Stomach (tissue), 8 donors: ENCODE measurements at regions not wholly inside any gene's neighbourhood (a gene's known extent, or its start where the extent isn't known, plus 50 kb on each side); places are given as distances from the start of the nearest gene placed in this dataset.

Source experiments
- DNase-seq, 2 donors: peaks; one replicate each; pipeline versions ENCODE4 v3.0.0 to v3.0.0-alpha.2; 2013 to 2019
- H3K27ac ChIP-seq, 5 donors: fragments of 200-600 bp in 4 of 5; sonication (generic) in 4 of 5; one replicate each; pipeline ENCODE4 v1.5.1; 2013 to 2019; ENCODE audit warnings: mild to moderate bottlenecking in 1 of 5, moderate library complexity in 1 of 5
- H3K27me3 ChIP-seq, 3 donors: fragments of 200-600 bp; sonication (generic); one replicate each; pipeline ENCODE4 v1.5.1; 2017 to 2019; ENCODE audit warnings: mixed run types in 1 of 3
- H3K36me3 ChIP-seq, 4 donors: fragments of 200-600 bp; sonication (generic); 1 replicate in 3 of 4; 2 replicates in 1 of 4; pipeline ENCODE4 v1.5.1; 2016 to 2019
- H3K4me1 ChIP-seq, 4 donors: fragments of 200-600 bp; sonication (generic); one replicate each; pipeline ENCODE4 v1.5.1; 2016 to 2019
- H3K4me3 ChIP-seq, 4 donors: fragments of 200-600 bp; sonication (generic) in 3 of 4; one replicate each; pipeline ENCODE4 v1.5.1; 2016 to 2019; ENCODE audit warnings: mild to moderate bottlenecking in 1 of 4
- H3K9me3 ChIP-seq, 4 donors: fragments of 200-600 bp; sonication (generic); one replicate each; pipeline ENCODE4 v1.5.1; 2016 to 2019
- EP300 ChIP-seq: sonication (generic); formaldehyde crosslinking; IDR thresholded peaks from one replicate; pipeline ENCODE4 v1.6.1; 2017; ENCODE audit warnings: antibody characterized with exemption
- POLR2A ChIP-seq, 4 donors: fragments of 450-650 bp; IDR thresholded peaks; one replicate each; pipeline ENCODE4 v1.6.1; 2016; ENCODE audit warnings: antibody characterized with exemption in 4 of 4, control low read depth in 2 of 4, mild to moderate bottlenecking in 1 of 4, moderate library complexity in 1 of 4
- POLR2AphosphoS5 ChIP-seq, 3 donors: sonication (generic); formaldehyde crosslinking; IDR thresholded peaks; one replicate each; pipeline ENCODE4 v1.6.1; 2016; ENCODE audit warnings: antibody characterized with exemption in 3 of 3
- WGBS, 5 donors: extraction: QIAGEN DNeasy Blood & Tissue Kit in 3 of 5; methylation state at CpG; one replicate each; pipeline versions ENCODE4 v1.1.5 to v1.1.7; 2013 to 2018; 5-methylcytosine and 5-hydroxymethylcytosine counted together
- intact Hi-C: fragments of 100-400 bp; cut with DNase I; formaldehyde crosslinking; loops from one replicate; pipeline ENCODE4 v1.15.1; 2023; ENCODE audit warnings: low total_unique reads
- TF ChIP-seq, protein P1 (sequence below), 7 experiments: fragments of 450-650 bp in 4 of 7; fragments of 200-600 bp in 3 of 7; sonication (generic) in 3 of 7; IDR thresholded peaks; one replicate each; pipeline ENCODE4 v1.5.1; 2016 to 2019; ENCODE audit warnings: antibody characterized with exemption in 7 of 7, control low read depth in 2 of 7, mild to moderate bottlenecking in 1 of 7
- donor health status: healthy with polysubstance abuse.
- donor health status: Bipolar disorder and iron deficiency.
- donor health status: healthy.

DNA sequence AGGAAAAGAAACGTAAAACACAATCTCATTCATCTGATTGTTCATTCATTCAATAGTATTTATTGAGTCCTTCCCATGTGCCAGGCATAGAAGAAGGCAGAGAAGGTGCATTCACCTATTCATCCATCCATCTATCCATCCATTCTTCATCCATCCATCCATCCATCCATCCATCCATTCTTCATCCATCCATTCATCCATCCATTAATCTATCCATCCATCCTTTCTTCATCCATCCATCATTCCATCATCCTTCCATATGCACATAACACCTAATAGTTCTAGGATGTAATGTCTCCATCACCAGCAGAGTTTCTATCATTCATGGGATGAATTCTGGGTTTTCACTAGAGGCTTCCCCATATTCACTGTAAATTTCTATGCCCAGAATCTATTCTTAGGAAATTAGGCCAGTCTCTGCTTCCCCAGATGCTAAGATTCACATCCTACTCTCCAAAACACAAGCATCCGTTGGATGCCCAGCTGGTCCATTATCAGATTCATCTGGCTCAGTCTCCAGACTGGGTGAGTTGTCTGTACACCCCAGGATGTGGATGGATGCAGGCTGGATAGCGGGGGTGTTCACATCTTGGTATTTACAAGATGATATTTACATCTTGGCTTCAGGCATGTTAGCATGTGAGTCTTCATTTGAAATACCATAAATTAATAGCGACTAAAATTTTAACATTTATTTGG lies 517.7 kb upstream of the SULF2 start:
- Histone ChIP-seq H3K36me3 (no peaks in the 10 kb centered on the region), H3K4me1 (peaks cover 0 to 20% (median 6%) of the 10 kb centered on the region in 4 donors), H3K27me3 (peaks cover 0 to 3% (median 0%) of the 10 kb centered on the region in 3 donors), H3K4me3 (no peak overlapping the region), H3K9me3 (no peaks in the 10 kb centered on the region), H3K27ac (no peak overlapping the region)
- no peak for DNase-seq
- WGBS, 5 donors: 83 to 90% (median 86%) methylated on average over 4 of the region's 4 CpGs
- no peak for TF ChIP-seq EP300
- intact Hi-C loops: no loop called here

DNA sequence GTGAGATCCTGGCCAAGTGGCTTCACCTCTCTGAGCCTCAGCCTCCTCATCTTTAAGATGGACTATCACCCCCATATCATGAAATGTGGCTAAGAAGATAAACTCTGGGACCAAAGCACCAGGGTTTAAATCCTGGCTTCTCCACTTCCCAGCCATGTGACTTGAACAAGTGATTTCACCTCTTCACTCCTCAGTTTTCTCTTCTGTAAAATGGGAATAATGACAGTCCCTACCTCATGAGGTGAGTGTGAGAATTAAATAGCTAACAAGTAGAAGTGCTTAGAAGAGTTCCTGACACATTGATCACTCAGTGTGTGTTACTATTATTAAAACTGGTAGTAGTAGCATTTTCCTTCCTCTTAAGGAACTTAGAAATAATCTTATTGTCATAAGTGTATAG lies 516.9 kb upstream of the SULF2 start:
- Histone ChIP-seq H3K27ac (no peak overlapping the region), H3K36me3 (no peaks in the 10 kb centered on the region), H3K4me1 (peaks cover 0 to 20% (median 6%) of the 10 kb centered on the region in 4 donors), H3K4me3 (no peak overlapping the region), H3K9me3 (no peaks in the 10 kb centered on the region), H3K27me3 (no peaks in the 10 kb centered on the region)
- intact Hi-C loops: no loop called here
- DNase-seq: no peak
- TF ChIP-seq POLR2AphosphoS5 (IDR thresholded peaks at IDR 0.05): no peak
- TF ChIP-seq, protein P1, sequence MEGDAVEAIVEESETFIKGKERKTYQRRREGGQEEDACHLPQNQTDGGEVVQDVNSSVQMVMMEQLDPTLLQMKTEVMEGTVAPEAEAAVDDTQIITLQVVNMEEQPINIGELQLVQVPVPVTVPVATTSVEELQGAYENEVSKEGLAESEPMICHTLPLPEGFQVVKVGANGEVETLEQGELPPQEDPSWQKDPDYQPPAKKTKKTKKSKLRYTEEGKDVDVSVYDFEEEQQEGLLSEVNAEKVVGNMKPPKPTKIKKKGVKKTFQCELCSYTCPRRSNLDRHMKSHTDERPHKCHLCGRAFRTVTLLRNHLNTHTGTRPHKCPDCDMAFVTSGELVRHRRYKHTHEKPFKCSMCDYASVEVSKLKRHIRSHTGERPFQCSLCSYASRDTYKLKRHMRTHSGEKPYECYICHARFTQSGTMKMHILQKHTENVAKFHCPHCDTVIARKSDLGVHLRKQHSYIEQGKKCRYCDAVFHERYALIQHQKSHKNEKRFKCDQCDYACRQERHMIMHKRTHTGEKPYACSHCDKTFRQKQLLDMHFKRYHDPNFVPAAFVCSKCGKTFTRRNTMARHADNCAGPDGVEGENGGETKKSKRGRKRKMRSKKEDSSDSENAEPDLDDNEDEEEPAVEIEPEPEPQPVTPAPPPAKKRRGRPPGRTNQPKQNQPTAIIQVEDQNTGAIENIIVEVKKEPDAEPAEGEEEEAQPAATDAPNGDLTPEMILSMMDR (IDR thresholded peaks at IDR 0.05): no peak
- no peak for TF ChIP-seq EP300
- no peak for TF ChIP-seq POLR2A (IDR thresholded peaks at IDR 0.05)

DNA sequence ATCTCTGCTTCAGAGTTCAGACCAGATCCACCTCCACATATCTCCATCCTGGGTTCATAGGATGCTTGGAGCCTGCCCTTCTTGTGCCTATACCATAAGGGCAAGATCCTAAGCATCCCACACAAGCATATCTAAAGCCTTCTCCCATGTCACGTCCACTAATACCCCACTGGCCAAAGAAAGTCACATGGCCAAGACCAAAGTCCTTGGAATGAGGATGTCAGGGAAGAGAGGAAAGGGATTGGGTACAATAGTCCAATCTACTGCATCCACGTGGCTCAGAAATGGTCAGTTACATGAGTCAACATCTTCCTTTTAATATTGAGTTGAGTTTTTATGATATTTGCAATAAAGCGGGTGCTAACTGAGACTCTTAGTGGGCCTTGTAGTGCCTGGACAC lies 515.9 kb upstream of the SULF2 start:
- TF ChIP-seq, protein P1 (IDR thresholded peaks at IDR 0.05): no peak
- TF ChIP-seq EP300 (no peak), POLR2A (IDR thresholded peaks at IDR 0.05) (no peak), POLR2AphosphoS5 (IDR thresholded peaks at IDR 0.05) (no peak)
- 73 to 85% (median 83%) methylated on average over 3 of the region's 3 CpGs for WGBS, 5 donors
- Histone ChIP-seq H3K36me3 (no peaks in the 10 kb centered on the region), H3K9me3 (no peaks in the 10 kb centered on the region), H3K27me3 (no peaks in the 10 kb centered on the region), H3K4me3 (no peak overlapping the region), H3K4me1 (peaks cover 0 to 24% (median 8%) of the 10 kb centered on the region in 4 donors), H3K27ac (no peak overlapping the region)
- no peak for DNase-seq
- intact Hi-C loops: no loop called here

DNA sequence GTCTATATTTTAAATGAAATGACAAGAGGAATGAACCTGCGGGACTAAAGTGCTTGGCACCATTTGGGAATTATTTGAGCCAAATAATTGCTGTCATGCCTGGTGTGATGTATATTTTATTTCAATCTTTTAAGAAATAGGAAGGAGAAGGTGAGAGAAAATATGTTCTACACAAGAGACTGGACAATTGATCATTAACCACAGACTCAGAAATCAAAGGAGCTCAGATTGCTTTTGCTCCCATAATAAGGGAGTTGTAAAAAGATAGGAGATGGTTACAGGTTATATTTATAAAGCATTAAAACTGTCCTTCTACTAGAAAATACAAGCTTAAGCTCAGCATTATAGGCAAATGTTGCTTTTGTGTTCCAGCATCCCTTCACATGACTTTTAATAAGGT lies 515.2 kb upstream of the SULF2 start:
- TF ChIP-seq POLR2AphosphoS5 (IDR thresholded peaks at IDR 0.05) (no peak), POLR2A (IDR thresholded peaks at IDR 0.05) (no peak), EP300 (no peak)
- TF ChIP-seq, protein P1 (IDR thresholded peaks at IDR 0.05): no peak
- Histone ChIP-seq H3K9me3 (no peaks in the 10 kb centered on the region), H3K36me3 (no peaks in the 10 kb centered on the region), H3K4me3 (no peak overlapping the region), H3K27ac (no peak overlapping the region), H3K4me1 (peaks cover 0 to 30% (median 11%) of the 10 kb centered on the region in 4 donors), H3K27me3 (no peaks in the 10 kb centered on the region)
- WGBS, 5 donors: 74 to 96% (median 81%) methylated on average over 1 of the region's 1 CpG
- intact Hi-C loops: no loop called here
- no peak for DNase-seq

DNA sequence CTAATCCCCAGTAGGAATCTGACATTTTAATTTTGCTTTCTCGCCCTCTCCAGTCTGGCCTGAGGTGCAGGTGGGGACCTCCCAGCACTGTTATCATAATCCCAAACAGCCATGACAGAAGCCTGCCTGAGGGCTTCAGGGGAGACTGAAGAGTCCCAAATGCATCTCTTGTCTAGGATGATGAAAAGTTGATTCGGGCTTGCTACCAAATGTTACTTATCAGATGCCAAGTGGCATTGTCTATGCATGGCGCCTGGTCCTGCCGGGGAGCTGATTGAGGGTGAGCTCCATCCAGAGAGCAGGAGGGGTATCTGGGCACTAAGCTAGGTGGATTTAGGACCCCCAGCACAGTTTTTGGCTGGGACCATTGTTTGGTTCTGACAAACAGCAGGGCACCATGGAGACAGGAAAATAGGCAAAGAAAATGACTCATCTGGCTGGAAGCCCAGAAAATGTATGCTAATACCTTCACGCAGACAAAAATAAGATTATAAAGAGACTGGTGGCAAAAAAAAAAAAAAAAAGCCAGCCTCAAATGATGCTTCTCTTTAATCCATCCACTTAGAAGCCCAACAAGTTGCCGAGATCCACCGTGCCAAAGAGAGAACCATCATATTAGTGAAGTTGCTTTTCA lies 513.7 kb upstream of the SULF2 start:
- no peaks in the 10 kb centered on the region for H3K27me3 ChIP-seq
- 32 to 44% (median 41%) methylated on average over 7 of the region's 7 CpGs for WGBS, 5 donors
- intact Hi-C loops: no loop called here
- peaks cover 0 to 40% (median 16%) of the 10 kb centered on the region in 4 donors for H3K4me1 ChIP-seq
- no peaks in the 10 kb centered on the region for H3K9me3 ChIP-seq
- peak overlapping the region in 2 of 5 donors; percentile 37 to 41 for H3K27ac ChIP-seq
- peak in 1 of 3 donors; percentile 10 for TF ChIP-seq POLR2AphosphoS5 (IDR thresholded peaks at IDR 0.05)
- TF ChIP-seq, protein P1 (IDR thresholded peaks at IDR 0.05): no peak
- H3K4me3 ChIP-seq: no peak overlapping the region
- DNase-seq: peak in 1 of 2 donors; percentile 94
- no peaks in the 10 kb centered on the region for H3K36me3 ChIP-seq
